DOHH2 (cell line): ENCODE measurements at regions not wholly inside any gene's neighbourhood (a gene's known extent, or its start where the extent isn't known, plus 50 kb on each side); places are given as distances from the start of the nearest gene placed in this dataset.

Experiments used
- H3F3A ChIP-seq: fragments of 200-600 bp; sonication (generic), shearing (Covaris generic); 2 replicates; pipeline ENCODE4 v1.6.0; 2016; ENCODE audit warnings: antibody characterized with exemption, mild to moderate bottlenecking; ENCODE audit not compliant: control insufficient read depth, insufficient read depth
- H3K27ac ChIP-seq: fragments of 200-600 bp; sonication (generic); 2 replicates; pipeline ENCODE4 v1.5.1; 2014; ENCODE audit warnings: low read depth, mild to moderate bottlenecking, low read length, moderate library complexity
- H3K27me3 ChIP-seq: fragments of 200-600 bp; sonication (generic); 2 replicates; pipeline ENCODE4 v1.6.1; 2014; ENCODE audit warnings: mild to moderate bottlenecking, low read length, mixed read lengths; ENCODE audit not compliant: control insufficient read depth
- H3K36me3 ChIP-seq: fragments of 200-600 bp; sonication (generic); 2 replicates; pipeline ENCODE4 v1.6.1; 2014; ENCODE audit warnings: mild to moderate bottlenecking, low read length, moderate library complexity, mixed read lengths; ENCODE audit not compliant: control insufficient read depth
- H3K4me1 ChIP-seq: fragments of 200-600 bp; sonication (generic); 2 replicates; pipeline ENCODE4 v1.6.1; 2014; ENCODE audit warnings: mild to moderate bottlenecking, low read length, mixed read lengths; ENCODE audit not compliant: control insufficient read depth
- H3K4me2 ChIP-seq: fragments of 200-600 bp; sonication (generic); 2 replicates; pipeline ENCODE4 v1.6.0; 2014; ENCODE audit warnings: mild to moderate bottlenecking, low read length, moderate library complexity
- H3K4me3 ChIP-seq: fragments of 200-600 bp; sonication (generic); 2 replicates; pipeline ENCODE4 v1.5.1; 2014; ENCODE audit warnings: mild to moderate bottlenecking, low read length, mixed read lengths
- H3K79me2 ChIP-seq: fragments of 200-600 bp; sonication (generic); 2 replicates; pipeline ENCODE4 v1.6.1; 2014; ENCODE audit warnings: mild to moderate bottlenecking, low read length, mixed read lengths; ENCODE audit not compliant: control insufficient read depth
- H3K9me2 ChIP-seq: fragments of 200-600 bp; sonication (generic); replicated peaks from 2 replicates; pipeline ENCODE4 v1.6.1; 2014; ENCODE audit warnings: mild to moderate bottlenecking, low read length, mixed read lengths; ENCODE audit not compliant: control insufficient read depth
- H3K9me3 ChIP-seq: fragments of 200-600 bp; sonication (generic); 2 replicates; pipeline ENCODE4 v1.6.1; 2014; ENCODE audit warnings: antibody characterized with exemption, low read length, mixed read lengths; ENCODE audit not compliant: control insufficient read depth, insufficient read depth
- H4K20me1 ChIP-seq: fragments of 200-600 bp; sonication (generic); 2 replicates; pipeline ENCODE4 v1.6.0; 2014; ENCODE audit warnings: low read depth, mild to moderate bottlenecking, antibody characterized with exemption, low read length, moderate library complexity; ENCODE audit not compliant: control insufficient read depth, insufficient read depth
- CTCF ChIP-seq: fragments of 200-600 bp; sonication (generic); IDR thresholded peaks from one replicate; pipeline ENCODE4 v1.5.1; 2014; ENCODE audit warnings: antibody characterized with exemption, mild to moderate bottlenecking, low read depth, low read length; ENCODE audit not compliant: poor library complexity, severe bottlenecking
- EZH2phosphoT487 ChIP-seq: fragments of 200-600 bp; sonication (generic); IDR thresholded peaks from 2 replicates; pipeline ENCODE4 v1.6.1; 2017; ENCODE audit warnings: borderline replicate concordance, mild to moderate bottlenecking, antibody characterized with exemption, low read length, moderate library complexity, mixed read lengths

GRCh38 chr1:75984781-75985180 lies 52.6 kb upstream of the ASB17 start:
- no peak for TF ChIP-seq EZH2phosphoT487
- TF ChIP-seq CTCF, result no peak
- Histone ChIP-seq H3K27me3 (peaks cover 4% of the 10 kb centered on the region; the same call in 1 of the 2 replicates), H3K4me3 (no peak overlapping the region), H3K36me3 (no peaks in the 10 kb centered on the region), H3K9me3 (no peaks in the 10 kb centered on the region), H3K9me2 (no peaks in the 10 kb centered on the region), H3K4me2 (no peak overlapping the region), H3K27ac (no peak overlapping the region), H4K20me1 (no peaks in the 10 kb centered on the region), H3F3A (no peaks in the 10 kb centered on the region), H3K79me2 (no peaks in the 10 kb centered on the region), H3K4me1 (no peaks in the 10 kb centered on the region)

- TF ChIP-seq EZH2phosphoT487 (no peak), CTCF (no peak)
- no peaks in the 10 kb centered on the region for H3K9me3 ChIP-seq
- H3K9me2 ChIP-seq, result no peaks in the 10 kb centered on the region
- no peaks in the 10 kb centered on the region for H3F3A ChIP-seq
- H3K4me1 ChIP-seq, result no peaks in the 10 kb centered on the region
- no peaks in the 10 kb centered on the region for H3K36me3 ChIP-seq
- peaks cover 5% of the 10 kb centered on the region; the same call in 1 of the 2 replicates for H3K27me3 ChIP-seq
- no peaks in the 10 kb centered on the region for H3K79me2 ChIP-seq
- no peak overlapping the region for H3K4me2 ChIP-seq
- H3K27ac ChIP-seq, result no peak overlapping the region
- H4K20me1 ChIP-seq, result no peaks in the 10 kb centered on the region
- H3K4me3 ChIP-seq, result no peak overlapping the region
Observed at GRCh38 chr1:75985827-75986226, 53.6 kb upstream of the ASB17 start.

- TF ChIP-seq CTCF (no peak), EZH2phosphoT487 (no peak)
- no peaks in the 10 kb centered on the region for H3K79me2 ChIP-seq
- H3K27me3 ChIP-seq, result peaks cover 8% of the 10 kb centered on the region
- H3K27ac ChIP-seq, result no peak overlapping the region
- no peaks in the 10 kb centered on the region for H4K20me1 ChIP-seq
- H3K4me1 ChIP-seq, result no peaks in the 10 kb centered on the region
- no peaks in the 10 kb centered on the region for H3K9me2 ChIP-seq
- H3K9me3 ChIP-seq, result no peaks in the 10 kb centered on the region
- no peaks in the 10 kb centered on the region for H3F3A ChIP-seq
- H3K36me3 ChIP-seq, result no peaks in the 10 kb centered on the region
- no peak overlapping the region for H3K4me2 ChIP-seq
- no peak overlapping the region for H3K4me3 ChIP-seq
Observed at GRCh38 chr1:75986478-75986877, 54.3 kb upstream of the ASB17 start.

- Histone ChIP-seq H3K4me2 (no peak overlapping the region), H3K9me2 (no peaks in the 10 kb centered on the region), H3K4me3 (no peak overlapping the region), H3K36me3 (no peaks in the 10 kb centered on the region), H3K79me2 (no peaks in the 10 kb centered on the region), H3K27me3 (peaks cover 8% of the 10 kb centered on the region), H4K20me1 (no peaks in the 10 kb centered on the region), H3K4me1 (no peaks in the 10 kb centered on the region), H3F3A (no peaks in the 10 kb centered on the region), H3K9me3 (no peaks in the 10 kb centered on the region), H3K27ac (no peak overlapping the region)
- TF ChIP-seq CTCF (no peak), EZH2phosphoT487 (no peak)
Observed at GRCh38 chr1:75989121-75989520, 56.9 kb upstream of the ASB17 start.
